ENCODE measurements at regions not wholly inside any gene's neighbourhood (a gene's known extent, or its start where the extent isn't known, plus 50 kb on each side); places are given as distances from the start of the nearest gene placed in this dataset.

DNA sequence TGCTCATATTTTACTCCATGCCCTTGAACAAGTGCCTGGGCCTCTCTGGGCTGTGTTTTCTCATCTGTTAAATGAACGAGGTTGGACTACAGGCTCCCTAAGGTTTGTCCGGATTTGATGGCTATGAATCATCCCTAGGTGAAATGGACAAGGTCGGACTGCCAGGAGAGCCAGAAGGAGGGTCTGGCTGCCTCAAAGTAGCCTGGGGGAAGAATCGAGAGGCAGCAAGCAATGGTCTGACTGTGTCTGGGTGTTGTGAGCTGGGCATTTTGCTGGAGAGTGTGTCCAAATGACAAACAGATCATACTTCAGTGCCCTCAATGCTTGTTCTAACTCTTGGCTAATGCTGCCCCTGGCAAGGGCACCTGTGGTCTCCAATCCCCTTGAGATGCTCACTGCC is 730.9 kb downstream of the PTPRU start:
- no peak for DNase-seq (ENCODE audit: low spot score, unreplicated experiment)
- Mint-ChIP-seq H3K36me3 (ENCODE audit: insufficient read depth) (no peaks in the 10 kb centered on the region), H3K9me3 (ENCODE audit: low read depth) (no peaks in the 10 kb centered on the region), H3K27me3 (peaks cover 18% of the 10 kb centered on the region), H3K4me1 (ENCODE audit: low read depth) (no peaks in the 10 kb centered on the region), H3K4me3 (ENCODE audit: low read depth) (no peak overlapping the region), H3K27ac (no peak overlapping the region)
- TF ChIP-seq, protein P1, sequence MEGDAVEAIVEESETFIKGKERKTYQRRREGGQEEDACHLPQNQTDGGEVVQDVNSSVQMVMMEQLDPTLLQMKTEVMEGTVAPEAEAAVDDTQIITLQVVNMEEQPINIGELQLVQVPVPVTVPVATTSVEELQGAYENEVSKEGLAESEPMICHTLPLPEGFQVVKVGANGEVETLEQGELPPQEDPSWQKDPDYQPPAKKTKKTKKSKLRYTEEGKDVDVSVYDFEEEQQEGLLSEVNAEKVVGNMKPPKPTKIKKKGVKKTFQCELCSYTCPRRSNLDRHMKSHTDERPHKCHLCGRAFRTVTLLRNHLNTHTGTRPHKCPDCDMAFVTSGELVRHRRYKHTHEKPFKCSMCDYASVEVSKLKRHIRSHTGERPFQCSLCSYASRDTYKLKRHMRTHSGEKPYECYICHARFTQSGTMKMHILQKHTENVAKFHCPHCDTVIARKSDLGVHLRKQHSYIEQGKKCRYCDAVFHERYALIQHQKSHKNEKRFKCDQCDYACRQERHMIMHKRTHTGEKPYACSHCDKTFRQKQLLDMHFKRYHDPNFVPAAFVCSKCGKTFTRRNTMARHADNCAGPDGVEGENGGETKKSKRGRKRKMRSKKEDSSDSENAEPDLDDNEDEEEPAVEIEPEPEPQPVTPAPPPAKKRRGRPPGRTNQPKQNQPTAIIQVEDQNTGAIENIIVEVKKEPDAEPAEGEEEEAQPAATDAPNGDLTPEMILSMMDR (IDR thresholded peaks at IDR 0.05; ENCODE audit: unreplicated experiment) = no peak

DNA sequence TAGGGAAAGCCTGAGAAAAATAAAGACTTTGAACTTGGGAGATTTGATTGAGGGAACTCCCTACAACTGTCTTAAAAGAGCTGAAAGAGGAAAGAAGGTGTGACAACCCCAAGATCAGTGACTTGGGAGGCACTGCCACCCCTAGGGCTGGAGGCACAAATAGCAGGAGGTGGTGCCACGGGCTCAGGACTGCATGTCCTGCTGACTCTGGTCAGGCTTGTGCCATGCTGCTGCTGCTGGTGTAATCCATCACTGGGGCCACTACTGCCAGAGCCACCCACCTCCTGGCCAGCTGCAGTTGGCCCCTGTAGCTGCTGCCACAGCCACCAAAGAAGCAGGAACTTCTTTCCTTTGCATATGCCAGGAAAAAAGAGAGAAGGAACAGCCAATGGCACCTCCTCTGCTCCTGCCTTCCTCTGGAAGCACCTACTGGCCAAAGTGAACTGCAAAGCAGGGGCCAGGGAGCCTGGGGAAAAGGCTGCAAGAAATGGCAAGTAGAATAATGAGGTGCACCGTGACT is 730.3 kb downstream of the PTPRU start:
- DNase-seq (ENCODE audit: low spot score, unreplicated experiment) = no peak
- H3K4me3 Mint-ChIP-seq (ENCODE audit: low read depth) = no peak overlapping the region

DNA sequence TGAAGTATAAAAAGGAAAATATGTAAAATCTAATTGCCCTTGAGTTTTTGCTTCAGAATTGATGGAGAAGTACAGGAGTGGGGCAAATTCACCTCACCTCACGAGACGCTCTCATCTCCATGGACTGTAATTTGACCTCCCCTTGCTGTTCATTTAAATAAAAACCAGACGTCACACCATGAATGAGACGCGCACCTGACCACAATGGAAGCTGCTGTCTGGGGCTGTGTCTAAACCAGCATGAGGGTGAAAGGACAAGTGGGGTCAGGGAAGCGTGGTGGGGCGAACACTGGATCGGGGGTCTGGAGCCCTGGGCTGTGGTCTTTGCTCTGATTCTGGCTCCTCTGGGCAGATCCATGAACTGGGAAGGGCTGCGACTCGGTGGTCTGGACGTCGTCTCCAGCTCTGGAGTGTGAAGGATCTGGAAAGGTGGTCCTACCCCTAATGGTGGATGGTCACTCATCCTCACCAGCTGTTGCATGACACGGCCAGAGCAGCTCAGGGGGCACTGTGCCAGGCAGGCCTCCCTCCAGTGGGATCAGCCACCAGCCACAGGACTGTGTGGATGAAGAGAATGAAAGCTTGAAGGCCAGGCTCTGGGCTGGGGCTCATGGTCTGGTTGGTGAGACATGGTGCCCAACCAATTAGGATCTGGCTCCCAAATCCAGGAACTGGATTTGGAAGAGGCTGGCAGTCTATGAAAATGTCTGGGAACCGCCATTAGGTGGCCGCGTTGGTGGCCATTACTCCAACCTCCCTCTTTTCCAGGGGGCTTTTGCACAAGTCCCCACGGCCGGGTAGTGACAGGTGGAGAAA is 728.6 kb downstream of the PTPRU start:
- Mint-ChIP-seq H3K4me3 (ENCODE audit: low read depth) (no peak overlapping the region), H3K27ac (no peak overlapping the region), H3K4me1 (ENCODE audit: low read depth) (no peaks in the 10 kb centered on the region), H3K36me3 (ENCODE audit: insufficient read depth) (no peaks in the 10 kb centered on the region), H3K27me3 (peaks cover 8% of the 10 kb centered on the region), H3K9me3 (ENCODE audit: low read depth) (no peaks in the 10 kb centered on the region)
- TF ChIP-seq, protein P1 (IDR thresholded peaks at IDR 0.05; ENCODE audit: unreplicated experiment) = no peak
- DNase-seq (ENCODE audit: low spot score, unreplicated experiment) = no peak

More for the DNA sequence above, 730.3 kb downstream of the PTPRU start:
- TF ChIP-seq, protein P1 (IDR thresholded peaks at IDR 0.05; ENCODE audit: unreplicated experiment) = no peak
- H3K27ac Mint-ChIP-seq = no peak overlapping the region
- no peaks in the 10 kb centered on the region for H3K36me3 Mint-ChIP-seq (ENCODE audit: insufficient read depth)
- H3K9me3 Mint-ChIP-seq (ENCODE audit: low read depth) = no peaks in the 10 kb centered on the region
- peaks cover 16% of the 10 kb centered on the region for H3K27me3 Mint-ChIP-seq
- no peaks in the 10 kb centered on the region for H3K4me1 Mint-ChIP-seq (ENCODE audit: low read depth)

DNA sequence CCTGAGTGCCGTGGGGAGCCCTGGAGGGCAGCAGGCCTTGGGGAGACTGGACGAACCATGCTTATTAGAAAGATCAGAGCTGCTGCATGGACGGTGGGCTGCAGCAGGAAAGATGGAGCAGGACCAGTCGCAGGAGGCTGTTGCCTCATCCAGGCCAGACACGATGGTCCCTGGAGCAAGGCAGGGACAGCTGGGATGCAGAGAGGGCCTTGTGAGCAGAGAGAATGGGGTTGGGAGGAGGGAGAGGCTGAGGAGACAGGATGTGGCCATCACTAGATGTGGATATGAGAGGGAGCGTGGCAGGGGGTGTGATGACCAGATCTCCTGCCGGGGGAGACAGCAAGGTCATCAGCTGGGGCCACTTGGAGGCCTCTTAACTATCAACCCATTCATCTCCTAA is 727.6 kb downstream of the PTPRU start:
- TF ChIP-seq, protein P1 (IDR thresholded peaks at IDR 0.05; ENCODE audit: unreplicated experiment) = no peak
- H3K4me3 Mint-ChIP-seq (ENCODE audit: low read depth) = no peak overlapping the region
- H3K27ac Mint-ChIP-seq = no peak overlapping the region
- H3K4me1 Mint-ChIP-seq (ENCODE audit: low read depth) = no peaks in the 10 kb centered on the region
- H3K27me3 Mint-ChIP-seq = peaks cover 8% of the 10 kb centered on the region
- DNase-seq (ENCODE audit: low spot score, unreplicated experiment) = no peak
- no peaks in the 10 kb centered on the region for H3K36me3 Mint-ChIP-seq (ENCODE audit: insufficient read depth)
- H3K9me3 Mint-ChIP-seq (ENCODE audit: low read depth) = no peaks in the 10 kb centered on the region

DNA sequence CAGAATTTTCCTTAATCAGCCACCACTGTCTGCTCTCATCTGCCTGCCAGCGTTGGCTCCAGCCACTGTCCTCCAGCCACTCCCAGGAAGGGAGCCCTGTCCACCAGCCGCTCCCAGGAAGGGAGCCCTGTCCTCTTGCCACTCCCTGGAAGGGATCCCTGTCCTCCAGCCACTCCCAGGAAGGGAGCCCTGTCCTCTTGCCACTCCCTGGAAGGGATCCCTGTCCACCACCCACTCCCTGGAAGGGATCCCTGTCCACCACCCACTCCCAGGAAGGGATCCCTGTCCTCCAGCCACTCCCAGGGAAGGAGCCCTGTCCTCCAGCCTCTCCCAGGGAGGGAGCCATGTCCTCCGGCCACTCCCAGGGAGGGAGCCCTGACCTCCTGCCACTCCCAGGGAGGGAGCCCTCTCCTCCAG is 726.5 kb downstream of the PTPRU start:
- H3K4me1 Mint-ChIP-seq (ENCODE audit: low read depth) = no peaks in the 10 kb centered on the region
- no peak for DNase-seq (ENCODE audit: low spot score, unreplicated experiment)
- H3K9me3 Mint-ChIP-seq (ENCODE audit: low read depth) = no peaks in the 10 kb centered on the region
- H3K27me3 Mint-ChIP-seq = peaks cover 8% of the 10 kb centered on the region
- H3K4me3 Mint-ChIP-seq (ENCODE audit: low read depth) = no peak overlapping the region
- TF ChIP-seq, protein P1 (IDR thresholded peaks at IDR 0.05; ENCODE audit: unreplicated experiment) = no peak
- H3K27ac Mint-ChIP-seq = no peak overlapping the region
- H3K36me3 Mint-ChIP-seq (ENCODE audit: insufficient read depth) = no peaks in the 10 kb centered on the region

Data from progenitor cell of endocrine pancreas (in vitro differentiated cells).